SK-N-SH (cell line): ENCODE measurements at regions not wholly inside any gene's neighbourhood (a gene's known extent, or its start where the extent isn't known, plus 50 kb on each side); places are given as distances from the start of the nearest gene placed in this dataset.

Source experiments
- CTCF ChIA-PET: fragments of 300-600, 350-600 bp; formaldehyde crosslinking; extraction: SDS; loops from one replicate; lab custom pipeline; 2021; lab: Yijun Ruan, JAX
- POLR2A ChIA-PET: fragments of 350-600 bp; sonication (Branson Sonifier 250); formaldehyde crosslinking; extraction: SDS; loops from one replicate; lab custom pipeline; 2020; ENCODE audit warnings: antibody characterized with exemption, inconsistent platforms; lab: Yijun Ruan, JAX
- DNase-seq: peaks from one replicate; pipeline ENCODE4 v3.0.0; 2012
- H2AFZ ChIP-seq: fragments of 200-600 bp; sonication (generic); 2 replicates; pipeline ENCODE4 v1.8.1; 2016; ENCODE audit warnings: antibody characterized with exemption, mild to moderate bottlenecking, low read depth
- H3F3A ChIP-seq: fragments of 200-600 bp; sonication (generic); replicated peaks from 2 replicates; pipeline ENCODE3; 2016; ENCODE audit warnings: antibody characterized with exemption, mild to moderate bottlenecking; ENCODE audit not compliant: insufficient read depth
- H3K27ac ChIP-seq, 2 experiments: fragments of 200-500 bp in 1 of 2; fragments of 200-600 bp in 1 of 2; sonication (Bioruptor generic) in 1 of 2; sonication (generic), shearing (Covaris generic) in 1 of 2; 2 replicates each; pipeline versions ENCODE4 v1.5.1 to v1.6.1; 2014 to 2016; ENCODE audit warnings: low read depth in 2 of 2, inconsistent platforms in 1 of 2, low read length in 1 of 2, mild to moderate bottlenecking in 1 of 2, mixed read lengths in 1 of 2
- H3K27me3 ChIP-seq: fragments of 200-600 bp; sonication (generic), shearing (Covaris generic); 2 replicates; pipeline ENCODE4 v1.6.1; 2016; ENCODE audit warnings: mixed run types; ENCODE audit not compliant: insufficient read depth
- H3K36me3 ChIP-seq, 2 experiments: fragments of 200-500 bp in 1 of 2; fragments of 200-600 bp in 1 of 2; sonication (Bioruptor generic) in 1 of 2; sonication (generic) in 1 of 2; replicated peaks in 1 of 2; 2 replicates each; pipeline versions ENCODE3 to v1.5.1; 2014 to 2016; ENCODE audit warnings: low read length in 1 of 2, mild to moderate bottlenecking in 1 of 2; ENCODE audit not compliant: insufficient read depth in 2 of 2, control insufficient read depth in 1 of 2
- H3K4me1 ChIP-seq, 2 experiments: fragments of 200-500 bp in 1 of 2; fragments of 200-600 bp in 1 of 2; sonication (Bioruptor generic) in 1 of 2; sonication (generic), shearing (Covaris generic) in 1 of 2; 2 replicates each; pipeline versions ENCODE4 v1.5.1 to v1.6.1; 2014 to 2016; ENCODE audit warnings: low read depth in 1 of 2, low read length in 1 of 2, mixed run types in 1 of 2; ENCODE audit not compliant: insufficient read depth in 2 of 2, control insufficient read depth in 1 of 2
- H3K4me2 ChIP-seq: fragments of 200-600 bp; sonication (generic), shearing (Covaris generic); 2 replicates; pipeline ENCODE4 v1.6.1; 2017; ENCODE audit warnings: mixed run types
- H3K4me3 ChIP-seq, 2 experiments: fragments of 200-500 bp in 1 of 2; fragments of 200-600 bp in 1 of 2; sonication (Bioruptor generic) in 1 of 2; sonication (generic), shearing (Covaris generic) in 1 of 2; 2 replicates each; pipeline versions ENCODE4 v1.5.1 to v1.8.1; 2014 to 2016; ENCODE audit warnings: low read depth in 2 of 2, inconsistent platforms in 1 of 2, low read length in 1 of 2, mild to moderate bottlenecking in 1 of 2, mixed read lengths in 1 of 2, moderate library complexity in 1 of 2
- H3K79me2 ChIP-seq: fragments of 200-600 bp; sonication (generic); 2 replicates; pipeline ENCODE4 v1.8.1; 2017; ENCODE audit warnings: mild to moderate bottlenecking; ENCODE audit not compliant: insufficient read depth
- H3K9ac ChIP-seq: fragments of 200-600 bp; sonication (generic); 2 replicates; pipeline ENCODE4 v1.6.1; 2017; ENCODE audit warnings: mixed run types
- H3K9me2 ChIP-seq: fragments of 200-600 bp; sonication (generic); 2 replicates; pipeline ENCODE4 v1.6.1; 2017; ENCODE audit warnings: mixed run types
- H3K9me3 ChIP-seq: fragments of 200-600 bp; sonication (generic); 2 replicates; pipeline ENCODE4 v1.6.1; 2017; ENCODE audit warnings: mixed run types, mild to moderate bottlenecking, moderate library complexity
- H4K20me1 ChIP-seq: fragments of 200-600 bp; sonication (generic); 2 replicates; pipeline ENCODE4 v1.6.1; 2017; ENCODE audit warnings: mild to moderate bottlenecking, mixed run types; ENCODE audit not compliant: insufficient read depth
- CHD2 ChIP-seq: fragments of 150-350 bp; IDR thresholded peaks from 2 replicates; pipeline ENCODE4 v1.6.1; 2018; ENCODE audit warnings: low read length; ENCODE audit not compliant: partially characterized antibody
- EZH2phosphoT487 ChIP-seq: fragments of 200-600 bp; sonication (generic); IDR thresholded peaks from 2 replicates; pipeline ENCODE4 v1.6.1; 2017; ENCODE audit warnings: low read depth, mixed run types, mild to moderate bottlenecking, antibody characterized with exemption, moderate library complexity, borderline replicate concordance
- FOXM1 ChIP-seq: IDR thresholded peaks from 2 replicates; pipeline ENCODE4 v1.4.0; 2012; ENCODE audit warnings: low read depth, mild to moderate bottlenecking
- MXI1 ChIP-seq: IDR thresholded peaks from 2 replicates; pipeline ENCODE4 v1.6.1; 2012; ENCODE audit warnings: mild to moderate bottlenecking, low read depth, low read length, improper control_type of control experiment
- RCOR1 ChIP-seq: fragments of 150-350 bp; IDR thresholded peaks from 2 replicates; pipeline ENCODE4 v1.6.1; 2017; ENCODE audit warnings: antibody characterized with exemption, low read length
- SMC3 ChIP-seq: IDR thresholded peaks from 2 replicates; pipeline ENCODE4 v1.6.1; 2012; ENCODE audit warnings: low read depth, low read length, improper control_type of control experiment
- TCF12 ChIP-seq: IDR thresholded peaks from 2 replicates; pipeline ENCODE4 v1.4.0; 2012
- USF2 ChIP-seq: fragments of 150-350 bp; IDR thresholded peaks from 2 replicates; pipeline ENCODE4 v1.6.1; 2017; ENCODE audit warnings: antibody characterized with exemption, low read length, low read depth, borderline replicate concordance
- YY1 ChIP-seq: IDR thresholded peaks from 2 replicates; pipeline ENCODE4 v1.4.0; 2012; ENCODE audit warnings: low read depth, mild to moderate bottlenecking
- WGBS: methylation state at CpG from one replicate; pipeline ENCODE4 v1.1.6; 2017; ENCODE audit warnings: low lambda C conversion rate; 5-methylcytosine and 5-hydroxymethylcytosine counted together
- TF ChIP-seq, protein P1 (sequence below): IDR thresholded peaks from 2 replicates; pipeline ENCODE4 v1.4.0; 2012; ENCODE audit warnings: low read depth
- TF ChIP-seq, protein P2 (sequence below): IDR thresholded peaks from 2 replicates; pipeline ENCODE4 v1.6.1; 2012; ENCODE audit warnings: mild to moderate bottlenecking, low read depth, low read length, moderate library complexity

DNA sequence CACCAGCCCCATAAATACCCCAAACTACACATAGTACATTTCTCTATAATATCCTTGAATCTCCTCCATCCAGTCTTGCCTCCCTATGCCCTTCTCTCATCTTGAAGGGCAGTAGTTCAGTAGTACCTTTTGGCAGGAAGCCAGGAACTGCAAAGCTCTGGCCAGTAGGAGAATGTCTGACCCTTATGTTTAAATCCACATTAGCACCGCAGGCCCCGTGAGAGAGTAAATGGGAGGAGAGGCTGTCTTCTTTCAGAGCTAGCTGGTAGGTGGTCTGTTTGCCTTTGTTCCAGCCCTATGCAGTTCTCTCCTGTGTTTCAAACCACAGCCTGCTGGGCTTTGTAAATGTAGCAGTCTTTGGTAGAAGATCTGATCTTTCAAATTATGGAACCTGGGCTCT is 690.7 kb downstream of the DOK5 start:
- Histone ChIP-seq H3K27me3 (no peaks in the 10 kb centered on the region), H3K36me3 (no peaks in the 10 kb centered on the region), H3F3A (no peaks in the 10 kb centered on the region), H3K9ac (no peak overlapping the region), H4K20me1 (no peaks in the 10 kb centered on the region), H3K4me2 (no peak overlapping the region), H3K4me3 (no peak overlapping the region), H3K9me2 (no peaks in the 10 kb centered on the region), H3K4me1 (no peaks in the 10 kb centered on the region; a peak in 2 of 4 replicates), H2AFZ (no peak overlapping the region), H3K79me2 (no peaks in the 10 kb centered on the region), H3K9me3 (no peaks in the 10 kb centered on the region), H3K27ac (no peak overlapping the region)
- POLR2A ChIA-PET, result no interaction called here
- TF ChIP-seq YY1, result no peak
- no peak for TF ChIP-seq USF2
- TF ChIP-seq RCOR1, result no peak
- TF ChIP-seq, protein P1, sequence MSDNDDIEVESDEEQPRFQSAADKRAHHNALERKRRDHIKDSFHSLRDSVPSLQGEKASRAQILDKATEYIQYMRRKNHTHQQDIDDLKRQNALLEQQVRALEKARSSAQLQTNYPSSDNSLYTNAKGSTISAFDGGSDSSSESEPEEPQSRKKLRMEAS, result no peak
- TF ChIP-seq EZH2phosphoT487, result no peak
- TF ChIP-seq MXI1, result no peak
- no peak for TF ChIP-seq CHD2
- TF ChIP-seq SMC3, result no peak
- DNase-seq, result no peak
- 34% methylated on average over 2 of the region's 2 CpGs for WGBS
- CTCF ChIA-PET, result no interaction called here

- CTCF ChIA-PET, result no interaction called here
- H3K9ac ChIP-seq, result no peak overlapping the region
- no peak for DNase-seq
- no peak overlapping the region for H3K27ac ChIP-seq
- H4K20me1 ChIP-seq, result no peaks in the 10 kb centered on the region
- H3K79me2 ChIP-seq, result no peaks in the 10 kb centered on the region
- no peaks in the 10 kb centered on the region for H3K36me3 ChIP-seq
- H3F3A ChIP-seq, result no peaks in the 10 kb centered on the region
- no peaks in the 10 kb centered on the region for H3K9me2 ChIP-seq
- WGBS, result 50% methylated on average over 1 of the region's 1 CpG
- H3K4me1 ChIP-seq, result no peaks in the 10 kb centered on the region; a peak in 1 of 4 replicates
- POLR2A ChIA-PET, result no interaction called here
- no peaks in the 10 kb centered on the region for H3K9me3 ChIP-seq
- no peak overlapping the region for H3K4me3 ChIP-seq
- no peak overlapping the region for H2AFZ ChIP-seq
- TF ChIP-seq YY1, result no peak
- no peak for TF ChIP-seq RCOR1
- TF ChIP-seq TCF12, result no peak
- TF ChIP-seq, protein P2, sequence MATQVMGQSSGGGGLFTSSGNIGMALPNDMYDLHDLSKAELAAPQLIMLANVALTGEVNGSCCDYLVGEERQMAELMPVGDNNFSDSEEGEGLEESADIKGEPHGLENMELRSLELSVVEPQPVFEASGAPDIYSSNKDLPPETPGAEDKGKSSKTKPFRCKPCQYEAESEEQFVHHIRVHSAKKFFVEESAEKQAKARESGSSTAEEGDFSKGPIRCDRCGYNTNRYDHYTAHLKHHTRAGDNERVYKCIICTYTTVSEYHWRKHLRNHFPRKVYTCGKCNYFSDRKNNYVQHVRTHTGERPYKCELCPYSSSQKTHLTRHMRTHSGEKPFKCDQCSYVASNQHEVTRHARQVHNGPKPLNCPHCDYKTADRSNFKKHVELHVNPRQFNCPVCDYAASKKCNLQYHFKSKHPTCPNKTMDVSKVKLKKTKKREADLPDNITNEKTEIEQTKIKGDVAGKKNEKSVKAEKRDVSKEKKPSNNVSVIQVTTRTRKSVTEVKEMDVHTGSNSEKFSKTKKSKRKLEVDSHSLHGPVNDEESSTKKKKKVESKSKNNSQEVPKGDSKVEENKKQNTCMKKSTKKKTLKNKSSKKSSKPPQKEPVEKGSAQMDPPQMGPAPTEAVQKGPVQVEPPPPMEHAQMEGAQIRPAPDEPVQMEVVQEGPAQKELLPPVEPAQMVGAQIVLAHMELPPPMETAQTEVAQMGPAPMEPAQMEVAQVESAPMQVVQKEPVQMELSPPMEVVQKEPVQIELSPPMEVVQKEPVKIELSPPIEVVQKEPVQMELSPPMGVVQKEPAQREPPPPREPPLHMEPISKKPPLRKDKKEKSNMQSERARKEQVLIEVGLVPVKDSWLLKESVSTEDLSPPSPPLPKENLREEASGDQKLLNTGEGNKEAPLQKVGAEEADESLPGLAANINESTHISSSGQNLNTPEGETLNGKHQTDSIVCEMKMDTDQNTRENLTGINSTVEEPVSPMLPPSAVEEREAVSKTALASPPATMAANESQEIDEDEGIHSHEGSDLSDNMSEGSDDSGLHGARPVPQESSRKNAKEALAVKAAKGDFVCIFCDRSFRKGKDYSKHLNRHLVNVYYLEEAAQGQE, result no peak
- TF ChIP-seq FOXM1, result no peak
- no peak overlapping the region for H3K4me2 ChIP-seq
- no peaks in the 10 kb centered on the region for H3K27me3 ChIP-seq
Measured at GRCh38 chr20:55160996-55161395, 685.6 kb downstream of the DOK5 start.
